ENCODE measurements at regions not wholly inside any gene's neighbourhood (a gene's known extent, or its start where the extent isn't known, plus 50 kb on each side); places are given as distances from the start of the nearest gene placed in this dataset.

- TF ChIP-seq BCL3 (IDR thresholded peaks at IDR 0.05; ENCODE audit: borderline replicate concordance, insufficient read depth, low read depth, low read length, poor library complexity, severe bottlenecking) = peak; percentile 72
- TF ChIP-seq SPI1 (IDR thresholded peaks at IDR 0.05; ENCODE audit: borderline replicate concordance, insufficient read depth, low read depth, low read length) = peak; percentile 55; the same call in 1 of the 2 replicates
- no peak for TF ChIP-seq SREBF2 (IDR thresholded peaks at IDR 0.05; ENCODE audit: low read length)
- no peak for TF ChIP-seq RFX5 (IDR thresholded peaks at IDR 0.05; ENCODE audit: low read depth, low read length)
- peak; percentile 71 for TF ChIP-seq RELB (IDR thresholded peaks at IDR 0.05; ENCODE audit: low read depth)
- 0 out of 2 replicates have a peak, but pooled peaks have one; percentile 15 for TF ChIP-seq RAD21 (IDR thresholded peaks at IDR 0.05; ENCODE audit: insufficient read depth, low read depth, low read length)
- TF ChIP-seq FOS (IDR thresholded peaks at IDR 0.05; ENCODE audit: borderline replicate concordance, extremely low read depth, insufficient read length) = no peak
- TF ChIP-seq KDM1A (IDR thresholded peaks at IDR 0.05; ENCODE audit: borderline replicate concordance) = no peak
- TF ChIP-seq ZNF217 (IDR thresholded peaks at IDR 0.05) = peak; percentile 35; the same call in 1 of the 2 replicates
- no peak for TF ChIP-seq KAT2A (conservative IDR thresholded peaks at IDR 0.05; ENCODE audit: control insufficient read depth, low read depth, low read length)
- TF ChIP-seq NFIC (IDR thresholded peaks at IDR 0.05; ENCODE audit: low read depth, low read length) = peak; percentile 91
- no peak for TF ChIP-seq FOXK2 (IDR thresholded peaks at IDR 0.05)
- TF ChIP-seq ZBED1 (IDR thresholded peaks at IDR 0.05; ENCODE audit: borderline replicate concordance) = peak; percentile 94
- peak; percentile 96 for TF ChIP-seq EED (IDR thresholded peaks at IDR 0.05; ENCODE audit: low read depth)
- peak; percentile 84 for TF ChIP-seq CREM (IDR thresholded peaks at IDR 0.05; ENCODE audit: low read depth)
- no peak for TF ChIP-seq ZBTB4 (CRISPR knock-in tag; IDR thresholded peaks at IDR 0.05)
- TF ChIP-seq PAX8 (IDR thresholded peaks at IDR 0.05) = no peak
- TF ChIP-seq CBFB (IDR thresholded peaks at IDR 0.05; ENCODE audit: low read depth) = peak; percentile 90
- TF ChIP-seq PAX5 (IDR thresholded peaks at IDR 0.05; ENCODE audit: borderline replicate concordance, low read depth, low read length) = peak; percentile 86; the same call in 1 of the 2 replicates
- TF ChIP-seq PML (IDR thresholded peaks at IDR 0.05; ENCODE audit: low read length) = peak; percentile 65; the same call in 1 of the 2 replicates
- no peak for TF ChIP-seq ZNF592 (IDR thresholded peaks at IDR 0.05)
- no peak for TF ChIP-seq HDGF (IDR thresholded peaks at IDR 0.05)
Measured at GRCh38 chr2:195559431-195559914, 97.6 kb upstream of the SLC39A10 start (continued).

All from GM12878 (cell line).